NK-92 treated with Interleukin-12 subunit alpha and Interleukin-12 subunit beta, amount 100 ng/mL, for 24 hours (cell line): ENCODE measurements at regions not wholly inside any gene's neighbourhood (a gene's known extent, or its start where the extent isn't known, plus 50 kb on each side); places are given as distances from the start of the nearest gene placed in this dataset.

ENCODE experiments used
- DNase-seq: peaks from one replicate; lab custom pipeline; 2025; lab: John Stamatoyannopoulos, UW

DNA sequence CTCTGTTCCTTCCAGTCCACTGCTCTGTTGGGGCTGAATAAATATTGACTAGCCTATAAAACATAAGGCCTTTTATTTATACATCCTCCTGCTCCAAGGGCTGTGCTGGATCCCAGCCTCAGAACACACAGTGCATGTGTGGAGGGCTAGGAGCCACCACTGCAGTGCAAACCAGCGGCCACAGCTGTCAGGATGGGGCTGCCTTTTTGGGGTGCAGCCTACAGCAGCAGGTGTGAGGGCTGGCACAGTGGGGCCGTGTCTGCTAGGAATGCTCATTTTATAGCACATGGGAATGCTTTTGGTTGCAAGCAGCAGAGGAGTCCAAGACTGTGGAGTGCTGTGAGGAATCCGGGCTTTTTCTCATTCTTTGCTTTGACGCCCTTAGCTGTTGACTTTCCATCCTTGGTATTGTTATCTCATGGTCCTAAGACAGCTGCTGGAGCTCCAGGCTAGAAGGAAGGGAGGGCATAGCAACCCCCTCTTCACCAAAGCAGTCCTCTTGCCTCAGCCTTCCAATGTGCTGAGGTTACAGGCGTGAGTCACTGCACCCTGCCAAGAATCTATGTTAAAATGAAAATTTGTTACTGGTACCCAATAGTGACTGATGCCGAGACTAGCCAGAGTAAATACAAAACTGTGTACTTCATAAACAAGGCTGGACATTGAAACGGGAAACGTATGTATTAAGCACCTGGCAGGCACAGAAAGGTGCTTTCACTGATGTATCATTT is 334.3 kb upstream of the GATB start:
- DNase-seq = peak; percentile 16

DNA sequence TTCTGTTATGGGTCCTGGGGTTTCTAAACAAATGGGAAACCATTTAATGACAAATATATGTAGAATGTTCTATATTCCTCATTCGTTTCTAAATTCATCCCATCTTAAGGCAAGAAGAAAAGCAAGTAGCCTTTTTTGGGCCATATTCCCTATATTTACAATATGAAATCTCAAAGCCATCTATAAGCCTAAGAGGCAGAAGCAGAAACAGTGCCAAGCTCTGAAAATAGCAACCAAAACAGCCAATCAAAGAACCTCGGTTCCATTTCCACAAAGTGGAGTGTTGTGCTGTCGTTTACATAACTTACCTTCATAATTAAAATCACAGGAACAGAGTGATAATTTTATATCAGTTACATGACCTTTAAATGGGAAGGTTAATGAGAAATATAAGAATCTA is 330.6 kb upstream of the GATB start:
- DNase-seq = no peak

DNA sequence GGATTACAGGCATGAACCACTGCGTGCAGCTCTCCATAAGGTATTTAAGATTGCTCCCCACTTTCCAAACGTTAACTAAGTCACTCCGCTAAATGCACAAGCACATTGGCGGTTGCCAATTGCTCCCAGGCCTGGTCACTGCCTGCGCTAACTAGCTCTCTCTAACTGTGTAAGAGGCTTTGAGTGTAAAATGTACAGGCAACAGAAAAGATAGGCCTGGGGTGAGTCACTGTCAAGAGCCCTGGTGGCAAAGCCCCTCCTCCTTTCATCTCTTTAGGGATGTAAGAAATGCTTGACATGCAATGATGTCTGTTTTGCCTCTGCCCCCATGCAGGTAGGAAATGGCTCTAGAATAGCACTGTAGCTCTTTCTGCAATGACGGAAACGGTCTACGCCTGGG is 329.7 kb upstream of the GATB start:
- DNase-seq = no peak

DNA sequence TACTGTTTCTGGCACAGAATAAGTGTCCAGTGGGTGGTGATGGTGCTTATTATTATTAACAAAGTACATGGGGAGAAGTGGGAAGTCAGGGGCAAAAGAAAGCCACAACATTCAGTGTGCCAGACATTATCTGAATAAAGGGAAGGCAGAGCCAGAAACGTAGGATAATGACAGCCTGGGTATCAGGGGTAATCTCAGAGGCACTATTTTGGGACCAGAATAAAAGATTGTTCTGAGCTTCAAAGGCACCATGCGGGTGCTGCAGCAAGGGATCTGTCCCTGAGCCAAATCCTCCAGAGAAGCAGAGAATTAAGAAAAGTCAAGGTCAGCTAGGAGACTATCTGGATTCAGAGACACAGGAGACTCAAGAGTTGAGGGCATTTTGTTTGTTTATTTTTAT is 328.8 kb upstream of the GATB start:
- no peak for DNase-seq

DNA sequence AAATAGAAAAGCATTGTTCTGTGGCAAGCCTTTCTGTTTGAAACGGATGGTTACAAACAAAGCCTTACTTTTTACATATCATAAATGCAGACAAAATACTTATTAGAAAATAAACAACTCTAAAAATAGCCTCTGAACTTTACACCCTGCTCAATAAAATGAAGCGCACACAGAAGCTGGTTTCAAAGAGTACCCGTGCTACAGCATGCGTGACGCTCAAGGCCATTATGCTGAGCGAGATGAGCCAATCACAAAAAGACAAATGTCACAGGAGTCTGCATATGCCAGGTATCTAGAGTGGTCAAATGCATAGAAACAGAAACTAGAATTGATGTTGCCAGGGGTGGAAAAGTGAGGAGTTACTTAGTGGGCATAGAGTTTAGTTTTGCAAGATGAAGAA is 326.5 kb upstream of the GATB start:
- DNase-seq = no peak

DNA sequence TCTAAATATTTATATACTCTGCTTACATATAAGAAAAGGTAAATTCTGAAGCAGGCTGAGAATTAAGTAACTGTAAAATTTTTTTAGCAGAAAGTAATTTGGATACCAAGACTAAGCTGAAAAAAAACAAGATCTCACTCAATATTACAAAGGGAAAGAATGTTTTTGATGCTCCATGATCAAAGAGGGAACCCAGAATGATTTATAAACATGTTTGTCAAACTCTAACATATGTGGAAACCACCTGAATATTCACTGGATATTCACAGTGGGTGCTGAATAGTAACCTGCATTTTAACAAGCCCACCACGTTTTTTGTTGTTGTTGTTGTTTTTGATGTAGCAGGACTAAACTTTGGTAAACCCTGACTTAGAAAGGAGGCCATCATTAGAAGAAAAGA is 324.9 kb upstream of the GATB start:
- no peak for DNase-seq

DNA sequence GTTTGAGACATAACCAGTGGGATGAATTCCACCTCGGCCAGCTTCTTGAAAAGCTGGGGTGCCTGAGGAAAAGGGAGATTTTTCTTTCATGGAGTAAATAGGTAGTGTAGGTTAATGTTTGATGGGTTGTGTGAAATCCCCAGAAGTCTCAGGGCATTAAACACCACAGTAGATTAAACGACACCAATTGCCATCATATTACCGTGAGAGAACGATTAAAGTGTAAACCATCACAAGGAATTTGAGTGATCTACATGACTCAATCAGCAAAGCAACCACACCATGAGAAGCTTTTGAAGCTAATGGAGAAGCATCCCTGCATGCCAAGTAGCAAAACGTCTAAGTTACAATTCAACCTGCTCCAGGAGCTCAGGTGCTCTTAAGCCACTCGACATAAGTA is 322.5 kb upstream of the GATB start:
- no peak for DNase-seq

DNA sequence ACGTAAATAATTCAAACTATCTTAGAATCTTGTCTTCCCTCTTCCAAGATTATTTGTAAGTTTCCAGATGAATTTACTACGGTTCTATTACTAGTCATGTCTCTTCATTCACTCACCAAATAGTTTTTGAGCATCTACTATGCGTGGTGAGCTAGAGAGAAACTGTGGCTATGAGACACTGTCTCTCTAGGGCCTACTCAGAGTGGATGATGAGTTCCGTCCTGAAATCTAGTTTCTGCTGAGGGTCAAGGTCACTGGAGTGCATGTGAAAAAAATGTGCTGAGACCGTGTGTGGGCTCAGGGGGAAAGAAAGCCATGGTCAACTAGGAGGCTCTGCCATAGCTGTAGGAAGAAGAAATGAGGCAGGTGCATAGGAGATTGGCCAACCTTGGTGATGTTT is 320.2 kb upstream of the GATB start:
- DNase-seq = no peak

DNA sequence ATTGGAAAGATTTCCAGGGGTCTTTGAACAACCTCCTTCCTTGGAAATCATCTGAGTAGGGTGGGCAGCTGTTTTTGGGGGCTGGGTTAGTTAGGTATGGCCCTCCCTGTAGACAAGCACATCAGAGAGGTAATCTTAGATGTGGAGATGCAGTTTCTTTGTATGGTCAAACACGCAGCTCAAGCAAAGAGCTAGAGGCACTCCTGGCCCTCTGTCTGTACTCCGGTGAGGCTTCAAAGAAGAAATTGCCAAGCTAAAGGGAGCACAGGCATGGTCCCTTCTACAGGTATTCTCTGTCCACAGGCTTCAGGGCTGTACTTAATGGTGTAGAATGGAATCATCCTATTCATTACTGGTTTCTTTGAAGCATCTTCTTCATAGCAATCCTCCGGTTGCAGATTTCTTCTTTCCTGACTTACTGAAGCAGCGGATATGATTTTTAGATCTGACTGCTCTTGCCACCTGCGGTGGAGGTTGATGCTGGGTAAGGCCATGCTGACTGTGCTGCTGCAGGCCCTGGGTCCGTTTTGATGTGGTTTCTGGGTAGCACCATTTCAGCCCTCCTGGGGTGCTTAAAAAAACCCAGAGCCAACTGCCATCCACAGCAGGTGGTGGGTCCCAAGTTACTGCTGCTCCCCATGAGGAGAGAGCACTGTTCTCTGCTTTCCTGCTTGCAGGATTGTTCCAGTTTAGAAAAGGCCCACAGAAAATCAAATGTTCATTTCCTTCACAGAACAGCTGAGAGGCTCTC is 318.9 kb upstream of the GATB start:
- no peak for DNase-seq

DNA sequence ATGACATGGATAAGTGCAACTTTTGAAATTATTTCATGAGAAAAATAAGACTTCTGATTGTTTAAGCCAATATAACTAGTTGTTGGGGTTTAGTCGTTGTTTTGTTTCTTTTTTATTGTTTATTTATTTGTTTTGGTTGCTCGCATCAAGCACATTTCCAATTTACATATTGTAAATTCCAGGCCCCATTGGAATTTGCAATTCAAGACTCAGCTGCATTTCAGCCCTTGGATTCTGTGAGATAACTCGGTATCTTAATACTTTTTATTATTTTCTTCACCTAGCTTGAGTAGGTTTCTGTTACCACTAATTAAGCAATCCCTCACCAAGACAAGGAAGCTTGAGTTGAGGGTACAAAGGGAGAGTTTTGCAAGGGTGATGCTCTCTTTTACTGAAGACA is 318.3 kb upstream of the GATB start:
- no peak for DNase-seq

DNA sequence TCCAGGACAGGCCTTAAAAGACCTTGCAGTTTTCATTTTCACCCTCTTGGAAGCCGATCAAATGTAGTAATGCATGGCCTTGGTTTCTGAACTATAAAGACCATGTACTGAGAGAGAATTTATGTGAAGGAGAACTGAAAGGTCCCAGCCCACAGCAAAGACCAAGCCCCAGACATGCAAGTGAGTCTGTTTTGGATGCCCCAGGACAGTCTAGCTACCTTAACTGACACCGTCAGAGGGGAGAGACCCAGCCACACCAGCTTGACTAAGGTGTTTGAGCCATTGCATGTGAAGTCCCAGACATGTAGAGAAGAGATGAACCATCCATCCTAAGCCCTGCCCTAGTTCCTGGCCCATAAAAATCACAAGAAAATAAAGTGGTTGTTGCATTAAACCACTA is 316.8 kb upstream of the GATB start:
- no peak for DNase-seq

DNA sequence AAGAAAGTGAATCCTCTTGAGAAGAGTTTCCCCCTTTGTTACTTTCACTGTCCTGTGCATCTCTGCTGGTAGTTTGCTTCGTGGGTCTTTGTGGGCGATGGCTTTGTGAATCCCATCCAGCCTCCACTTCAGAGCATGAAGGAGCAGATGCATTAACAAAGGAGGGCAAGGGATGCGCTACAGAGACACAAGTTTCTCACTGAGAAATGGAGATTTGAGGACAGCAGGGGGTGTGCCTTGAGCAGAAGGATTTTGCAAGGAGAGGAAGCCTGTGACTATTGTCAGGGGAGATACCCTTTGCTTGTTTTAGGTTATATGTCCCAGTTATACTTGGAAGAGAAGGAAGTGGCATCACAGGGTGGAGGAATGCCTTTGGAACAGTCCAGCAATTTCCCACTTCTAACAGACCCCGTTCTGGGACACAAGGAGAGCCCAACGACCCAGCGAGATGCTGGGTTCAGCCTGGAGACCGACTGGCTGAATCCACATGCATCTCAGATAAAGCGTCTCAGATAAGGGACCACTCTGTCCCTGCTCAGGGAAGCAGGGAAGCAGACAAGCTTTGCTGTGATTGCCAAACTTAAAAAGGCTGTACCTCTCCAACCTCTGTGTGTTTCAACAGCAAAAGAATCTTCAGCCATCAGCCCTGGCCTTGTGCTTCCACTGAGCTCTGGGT is 314.6 kb upstream of the GATB start:
- DNase-seq = no peak

DNA sequence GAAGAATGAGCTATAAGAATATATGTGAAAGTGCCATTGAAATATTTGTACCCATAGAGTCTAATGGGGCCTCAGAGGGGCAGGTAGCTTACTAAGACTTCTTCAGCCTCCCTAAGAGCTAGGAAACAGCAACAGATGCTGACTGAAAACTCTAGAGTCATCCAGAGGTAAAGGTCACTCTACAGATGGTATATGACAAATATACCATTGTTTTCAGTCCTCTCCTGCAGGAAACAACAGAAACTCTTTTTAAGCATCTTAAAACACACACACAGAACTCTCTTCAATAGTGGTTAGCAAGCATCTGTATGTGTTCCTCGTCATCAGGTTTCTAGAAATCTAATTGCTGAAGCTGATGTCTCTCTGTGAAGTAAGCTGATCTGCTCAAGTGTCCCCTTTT is 313.8 kb upstream of the GATB start:
- no peak for DNase-seq

DNA sequence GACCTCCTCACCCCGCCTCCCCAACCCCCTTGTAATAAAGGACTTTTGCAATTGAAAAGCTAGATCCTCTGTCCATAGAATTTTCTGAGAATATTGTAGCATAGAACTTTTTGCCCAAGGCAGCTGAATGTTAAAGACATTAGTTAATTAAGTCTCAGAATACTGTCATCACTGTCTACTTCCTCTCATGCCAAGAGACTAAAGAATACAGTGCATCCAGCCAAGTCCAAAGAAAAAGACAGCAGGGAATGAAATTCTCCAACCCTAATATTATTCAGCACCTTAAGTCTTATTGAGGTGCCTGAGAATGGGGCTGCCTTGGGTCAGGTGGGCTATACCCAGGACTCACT is 313.3 kb upstream of the GATB start:
- no peak for DNase-seq

DNA sequence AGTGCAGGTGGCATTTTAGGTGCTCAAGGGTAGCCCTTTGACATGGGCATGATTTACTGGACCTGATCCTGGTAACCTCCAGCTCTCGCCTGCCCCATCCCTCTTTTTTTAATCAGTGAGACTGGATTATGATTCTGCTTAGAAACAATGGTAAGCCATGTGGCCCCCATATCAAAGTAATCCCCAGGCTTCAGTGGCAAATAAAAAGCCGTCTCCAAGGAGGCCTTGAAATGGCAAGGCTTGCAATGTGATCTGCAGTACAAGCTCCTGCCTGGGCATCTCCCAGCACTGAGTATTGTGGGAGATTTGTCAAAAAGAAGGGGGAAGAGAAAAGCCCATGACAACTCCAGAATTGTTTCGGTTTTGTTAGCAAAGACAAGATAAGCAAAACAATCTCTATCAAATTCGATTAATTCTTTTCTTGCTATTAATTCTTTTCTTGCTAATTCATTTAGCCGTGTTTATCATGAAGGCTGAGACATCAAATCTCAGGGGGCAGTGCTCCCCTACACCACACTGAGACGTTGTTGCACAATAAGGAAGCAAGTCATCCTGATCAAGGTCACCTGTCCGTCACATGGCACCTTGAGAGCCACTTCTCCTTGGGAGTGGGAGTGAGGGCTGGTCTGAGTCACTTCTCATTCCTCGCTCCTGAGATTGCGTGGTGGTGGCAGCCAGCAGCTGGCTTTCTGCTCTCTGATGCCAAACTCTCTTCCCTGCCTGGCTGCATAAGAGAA is 312.7 kb upstream of the GATB start:
- DNase-seq = no peak

DNA sequence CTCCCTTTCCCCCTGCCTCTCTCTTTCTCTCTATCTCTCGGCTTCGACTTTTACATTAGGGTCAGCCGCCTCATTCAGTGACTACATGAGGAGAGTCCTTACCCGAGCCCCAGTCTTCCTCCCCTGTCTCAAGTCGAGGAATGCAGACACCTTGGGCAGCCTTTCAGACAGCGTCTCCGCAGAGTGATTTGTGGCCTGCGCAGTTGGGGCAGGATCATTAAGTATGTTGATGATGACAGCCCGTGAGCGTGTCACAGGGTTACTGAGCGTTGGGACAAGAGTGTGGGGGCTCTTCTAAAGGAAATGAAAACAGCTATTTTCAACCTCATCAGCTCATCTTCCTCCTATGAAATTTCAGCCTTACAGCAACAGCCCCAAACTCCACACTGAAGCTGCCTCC is 312.1 kb upstream of the GATB start:
- no peak for DNase-seq

DNA sequence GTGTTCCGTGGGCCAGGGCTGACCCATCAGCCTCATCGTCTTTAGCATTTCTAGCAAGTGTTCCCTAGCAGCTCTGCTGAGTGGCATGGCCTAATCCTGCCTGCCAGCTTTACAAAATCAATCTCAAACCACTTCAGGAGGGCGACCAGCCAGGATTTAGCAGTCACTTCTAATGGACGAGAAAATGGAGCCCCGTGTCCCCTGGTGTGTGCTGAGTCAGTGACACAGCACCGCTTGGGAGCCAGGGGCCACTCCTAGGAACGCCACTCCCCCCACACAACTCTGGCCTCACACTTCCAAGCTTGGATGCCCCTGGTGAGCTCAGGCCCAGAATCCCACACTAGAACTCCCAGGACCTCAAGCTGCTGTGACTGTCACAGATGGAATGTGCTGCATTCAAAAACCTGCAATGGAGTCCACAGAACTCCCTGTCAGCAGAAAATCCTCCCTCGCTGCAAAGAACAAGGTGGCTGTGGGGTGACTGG is 311.2 kb upstream of the GATB start:
- no peak for DNase-seq

DNA sequence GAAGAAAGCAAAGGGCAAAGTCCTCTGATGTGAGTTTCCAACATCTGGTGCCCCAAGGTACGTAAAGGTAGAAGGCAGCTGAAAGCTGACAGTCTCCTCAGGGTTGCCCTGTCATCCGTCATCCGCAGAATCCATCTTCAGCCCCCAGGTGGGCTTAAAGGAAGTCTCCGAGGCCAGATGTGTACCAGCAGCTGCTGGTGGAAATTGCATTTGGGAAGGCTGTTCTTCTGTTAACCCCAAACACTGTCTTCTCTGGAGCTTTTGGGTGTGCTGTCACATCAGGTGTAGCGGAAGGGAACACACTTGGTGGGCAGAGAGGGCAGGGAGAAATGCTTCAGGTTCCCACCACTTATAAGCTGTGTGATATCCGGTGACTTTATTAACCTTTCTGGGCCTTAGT is 310.0 kb upstream of the GATB start:
- no peak for DNase-seq

DNA sequence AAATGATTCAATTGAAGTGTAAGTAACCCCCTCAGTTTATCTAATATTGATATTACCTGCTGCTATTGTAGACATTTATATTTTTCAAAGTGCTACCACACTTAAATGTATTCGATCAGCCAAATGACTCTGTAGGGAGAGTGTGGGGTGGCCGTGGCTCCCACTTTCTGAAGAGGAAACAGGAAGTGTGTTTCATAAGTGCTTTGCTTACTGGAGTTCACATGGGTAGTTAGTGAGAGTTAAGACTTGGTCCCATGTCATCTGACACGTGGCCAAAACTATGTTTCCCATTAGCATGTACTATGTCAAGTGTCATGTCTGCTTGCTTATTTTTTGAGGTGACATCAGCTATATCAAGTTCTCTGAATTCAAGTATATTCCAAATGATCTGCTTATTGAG is 308.1 kb upstream of the GATB start:
- DNase-seq = no peak

DNA sequence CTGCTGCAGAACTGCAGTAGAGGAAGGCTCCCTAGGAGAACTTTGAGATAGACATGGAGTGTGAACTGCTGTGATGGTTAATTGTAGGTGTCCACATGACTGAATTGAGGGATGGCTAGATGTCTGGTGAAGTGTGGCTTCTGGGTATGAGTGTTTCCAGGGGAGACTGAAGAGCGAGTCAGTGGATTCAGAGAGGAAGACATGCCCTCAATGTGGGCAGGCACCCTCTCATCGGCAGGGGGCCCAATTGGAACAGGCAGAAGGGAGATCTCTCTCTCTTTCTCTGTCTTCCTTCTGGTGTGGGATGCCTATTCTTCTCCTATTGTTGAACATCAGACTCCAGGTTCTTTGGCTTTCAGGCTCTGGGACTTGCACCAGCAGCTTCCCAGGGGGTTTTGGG is 304.7 kb upstream of the GATB start:
- no peak for DNase-seq

DNA sequence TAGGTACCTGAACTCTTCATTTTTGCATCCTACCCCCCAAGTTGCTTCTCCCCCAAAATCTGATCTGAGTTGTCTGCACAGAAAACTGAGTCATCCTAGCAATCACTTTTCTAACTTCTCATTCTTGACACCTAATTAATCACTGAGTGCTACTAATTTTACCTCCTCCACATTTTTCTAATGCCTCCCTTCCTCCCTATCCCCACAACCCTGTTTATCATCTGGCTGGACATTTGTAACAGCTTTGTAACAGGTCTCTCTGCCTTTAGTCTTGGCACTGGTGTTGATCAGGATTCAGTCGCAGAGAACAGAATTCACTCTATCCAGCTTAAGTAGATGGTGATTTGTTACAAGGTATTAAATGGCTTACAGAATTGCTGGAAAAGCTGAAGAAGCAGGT is 303.9 kb upstream of the GATB start:
- DNase-seq = no peak

DNA sequence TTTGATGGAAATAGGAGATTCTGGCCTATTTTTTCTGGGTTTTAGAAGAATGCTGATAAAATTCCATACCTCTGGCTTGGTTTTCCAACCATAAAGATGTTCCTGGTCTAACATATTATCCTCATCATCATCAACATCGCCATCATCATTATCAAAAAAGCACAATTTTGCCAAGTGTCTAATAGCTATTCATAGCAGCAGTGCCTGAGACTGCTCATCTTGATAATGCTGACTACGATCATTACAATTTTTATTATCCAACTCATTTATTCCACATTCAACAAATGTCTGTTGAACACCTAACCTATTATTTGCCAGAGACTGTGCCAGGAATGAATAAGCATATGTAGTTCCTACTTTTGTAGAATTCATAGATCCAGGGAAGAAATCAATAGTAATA is 303.5 kb upstream of the GATB start:
- no peak for DNase-seq
